Heart left ventricle (tissue), 13 donors: ENCODE measurements at regions not wholly inside any gene's neighbourhood (a gene's known extent, or its start where the extent isn't known, plus 50 kb on each side); places are given as distances from the start of the nearest gene placed in this dataset.

ENCODE experiments used
- CTCF ChIP-seq, 12 donors: fragments of 200-600 bp; sonication (generic) in 4 of 12; IDR thresholded peaks; one replicate each; pipeline versions ENCODE4 v1.5.0 to v1.8.0; 2018 to 2022; ENCODE audit warnings: antibody characterized with exemption in 12 of 12, mild to moderate bottlenecking in 5 of 12
- POLR2A ChIP-seq, 2 donors: fragments of 450-650 bp; IDR thresholded peaks; one replicate each; pipeline ENCODE4 v1.6.1; 2017; ENCODE audit warnings: antibody characterized with exemption in 2 of 2, mild to moderate bottlenecking in 2 of 2, moderate library complexity in 2 of 2
- donor health status: ischemic (EF 13 %, LVEDD 7.1; RV severe dilation, severe dysfunction).
- donor health status: DM: no; HTN: yes; CAD: no.
- donor health status: DM: no; HTN: no; CAD: no.
- donor health status: ischemic (EF 25% LVEDD 6.9; RV normal size, moderate dysfunction).
- donor health status: ischemic (EF 25% LVEDD 5.7; RV mildly dilated, moderate dysfunction).
- donor health status: ischemic (EF 35%, LVEDD 5.7; RV mildly dilated, moderate dysfunction).
- donor health status: nonischemic (EF 11% LVEDD 7.7; RV severe dilation, severe dysfunction).
- donor health status: DM: yes; HTN: yes; CAD: no.
- donor health status: PGD.
- donor health status: ischemic (EF 29% LVEDD 5.4; RV normal size, mild dysfunction).
- donor health status: nonischemic (EF 23%, LVEDD 6.1; RV moderate dilation, normal function).

- no peak for TF ChIP-seq CTCF (IDR thresholded peaks at IDR 0.05)
- TF ChIP-seq POLR2A (IDR thresholded peaks at IDR 0.05) = no peak
Measured at GRCh38 chr16:55248494-55248893, 75.5 kb upstream of the IRX6 start.
